GM21528 (cell line): ENCODE measurements at regions not wholly inside any gene's neighbourhood (a gene's known extent, or its start where the extent isn't known, plus 50 kb on each side); places are given as distances from the start of the nearest gene placed in this dataset.
"Not testable (repeated sequence)": the region's sequence is repeated elsewhere in the genome, so short reads cannot be mapped to it uniquely, and the experiment has no call there.

Experiments
- ATAC-seq: cut with Tn5 transposase; IDR thresholded peaks from one replicate; pipeline ENCODE4 v1.9.1; 2021; ENCODE audit warnings: mild to moderate bottlenecking, moderate library complexity; ENCODE audit not compliant: unreplicated experiment, low FRiP score

DNA sequence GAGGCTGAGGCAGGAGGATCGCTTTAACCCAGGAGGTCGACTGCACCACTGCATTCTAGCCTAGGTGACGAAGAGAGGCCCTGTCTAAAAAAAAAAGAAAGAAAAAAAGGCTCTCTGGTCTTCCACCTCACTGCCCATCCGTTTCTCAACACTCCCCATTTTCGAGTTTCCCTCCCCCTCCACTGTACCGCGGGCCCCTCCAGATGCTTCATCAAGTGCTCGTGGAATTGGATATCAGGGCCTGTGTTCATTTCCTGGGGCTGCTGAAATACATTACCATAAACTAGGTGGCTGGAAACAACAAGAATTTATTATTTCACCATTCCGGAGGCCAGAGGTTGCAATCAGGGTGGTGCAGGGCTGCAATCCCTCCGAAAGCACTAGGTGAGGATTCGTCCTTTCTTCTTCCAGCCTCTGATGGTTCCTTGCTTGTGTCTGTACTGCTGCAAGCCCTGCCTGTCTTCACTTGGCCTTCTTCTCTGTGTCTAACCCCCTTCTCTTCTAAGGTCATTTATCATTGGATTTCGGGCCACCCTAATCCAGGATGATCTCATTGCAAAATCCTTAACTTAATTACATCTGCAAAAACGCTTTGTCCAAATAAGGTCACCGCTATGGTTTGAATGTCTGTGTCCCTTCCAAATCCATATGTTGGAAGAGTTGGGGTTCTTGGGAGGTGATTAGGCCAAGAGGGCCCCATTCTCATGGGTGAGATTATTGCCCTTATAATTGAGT is 135.1 kb downstream of the CRLF3 start:
- not testable (repeated sequence) for ATAC-seq

DNA sequence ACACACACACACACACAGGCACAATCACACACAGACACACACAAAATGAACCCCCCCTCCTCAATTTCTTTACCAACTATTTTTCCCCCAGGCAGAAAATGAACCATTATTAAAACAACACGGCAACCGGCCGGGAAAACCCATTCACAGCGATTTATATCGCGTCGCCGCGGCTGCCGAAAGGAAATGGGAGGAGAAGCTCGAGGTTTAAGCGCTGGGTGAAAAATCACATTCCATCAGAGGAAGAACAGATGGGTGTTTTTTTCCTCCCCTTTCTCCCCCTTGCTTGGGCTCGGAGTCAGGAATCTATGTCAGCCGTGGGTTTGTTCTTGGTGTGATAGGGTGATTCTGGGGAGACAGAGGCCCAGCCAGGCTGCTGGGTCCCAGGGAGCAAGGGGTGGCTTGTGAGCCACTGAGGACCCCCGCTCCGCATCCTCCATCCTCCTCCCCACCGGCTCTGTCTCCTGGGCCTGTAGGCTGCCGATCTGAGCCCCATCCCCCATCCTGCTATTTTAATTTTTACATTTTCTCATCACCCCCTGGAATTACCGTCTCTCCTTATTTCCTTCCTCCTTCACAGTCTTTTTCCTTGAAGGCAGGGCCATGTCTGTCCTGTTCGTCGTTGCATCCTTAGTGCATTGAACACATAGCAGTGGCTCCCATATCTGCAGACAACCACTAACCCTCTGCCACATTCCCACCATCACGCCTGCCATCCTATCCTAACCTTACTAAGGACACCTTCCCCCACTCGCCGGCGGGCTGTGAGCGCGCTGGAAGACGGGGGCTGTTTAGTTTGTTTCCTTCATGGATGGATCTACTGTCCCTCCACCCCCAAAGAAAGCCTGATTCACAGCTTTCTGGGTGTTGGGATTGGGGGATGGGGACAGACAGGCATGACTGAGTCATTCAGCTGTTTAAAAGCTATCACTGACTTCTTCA is 137.7 kb downstream of the CRLF3 start:
- not testable (repeated sequence) for ATAC-seq

DNA sequence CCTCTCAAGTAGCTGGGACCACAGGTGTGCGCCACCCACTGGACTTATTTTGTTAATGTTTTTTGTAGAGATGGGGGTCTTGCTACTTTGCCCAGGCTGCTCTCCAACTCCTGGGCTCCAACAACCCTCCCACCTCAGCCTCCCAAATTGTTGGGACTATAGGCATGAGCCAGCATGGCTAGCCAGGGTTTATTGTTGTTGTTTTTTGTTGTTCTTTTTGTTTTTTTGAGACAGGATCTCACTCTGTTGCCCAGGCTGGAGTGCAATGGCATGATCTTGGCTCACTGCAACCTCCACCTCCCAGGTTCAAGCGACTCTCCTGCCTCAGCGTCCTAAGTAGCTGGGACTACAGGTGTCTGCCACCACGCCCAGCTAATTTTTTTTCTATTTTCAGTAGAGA is 142.2 kb downstream of the CRLF3 start:
- ATAC-seq, result not testable (repeated sequence)

DNA sequence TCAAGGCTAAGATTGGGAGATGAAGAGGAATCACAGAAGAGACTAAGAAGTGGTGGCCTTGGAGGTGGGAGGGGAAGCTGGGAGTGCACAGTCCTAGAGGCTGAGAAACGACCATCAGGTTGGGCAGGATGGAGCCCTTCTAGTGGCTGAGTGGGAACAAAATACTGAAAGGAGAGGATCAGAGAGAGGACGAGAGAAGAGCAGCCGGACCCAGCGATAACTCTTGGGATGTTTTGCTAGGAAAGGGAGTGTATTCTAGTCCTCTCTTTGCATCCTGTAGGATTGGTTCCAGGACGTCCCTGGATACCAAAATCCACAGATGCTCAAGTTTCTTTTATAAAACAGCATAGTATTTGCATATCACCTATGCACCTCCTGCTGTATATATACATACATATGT is 143.8 kb downstream of the CRLF3 start:
- not testable (repeated sequence) for ATAC-seq

DNA sequence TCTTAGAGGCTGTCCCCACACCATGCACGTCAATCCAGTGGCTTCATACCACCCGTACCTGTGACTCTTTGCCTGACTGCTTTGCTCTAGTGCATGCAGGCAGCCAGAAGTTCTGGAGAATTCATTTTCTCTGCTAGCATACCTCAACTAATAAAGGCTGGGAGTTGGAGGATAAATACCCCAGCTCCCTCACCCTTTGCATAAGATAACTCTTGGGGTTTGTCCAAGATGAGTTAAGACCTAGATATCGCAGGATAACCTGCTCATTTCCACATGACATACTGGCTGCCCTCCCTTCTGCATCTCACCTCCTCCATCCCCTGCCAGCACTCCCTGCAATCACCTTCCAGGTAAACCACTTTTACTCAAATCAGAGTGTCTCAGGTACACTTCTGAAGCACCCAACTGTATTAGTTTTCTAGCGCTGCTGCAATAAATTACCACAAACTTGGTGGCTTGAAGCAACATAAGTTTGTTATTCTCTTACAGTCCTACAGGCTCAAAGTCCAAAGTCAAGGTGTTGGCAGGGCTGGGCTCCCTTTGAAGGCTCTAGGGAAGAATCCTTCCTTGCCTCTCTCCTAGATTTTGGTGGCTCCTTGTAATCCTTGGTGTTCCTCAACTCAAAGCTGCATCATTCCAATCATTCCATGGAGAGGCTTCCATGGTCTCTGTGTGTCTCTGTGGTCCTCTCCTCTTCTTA is 146.8 kb downstream of the CRLF3 start:
- ATAC-seq, result no peak

DNA sequence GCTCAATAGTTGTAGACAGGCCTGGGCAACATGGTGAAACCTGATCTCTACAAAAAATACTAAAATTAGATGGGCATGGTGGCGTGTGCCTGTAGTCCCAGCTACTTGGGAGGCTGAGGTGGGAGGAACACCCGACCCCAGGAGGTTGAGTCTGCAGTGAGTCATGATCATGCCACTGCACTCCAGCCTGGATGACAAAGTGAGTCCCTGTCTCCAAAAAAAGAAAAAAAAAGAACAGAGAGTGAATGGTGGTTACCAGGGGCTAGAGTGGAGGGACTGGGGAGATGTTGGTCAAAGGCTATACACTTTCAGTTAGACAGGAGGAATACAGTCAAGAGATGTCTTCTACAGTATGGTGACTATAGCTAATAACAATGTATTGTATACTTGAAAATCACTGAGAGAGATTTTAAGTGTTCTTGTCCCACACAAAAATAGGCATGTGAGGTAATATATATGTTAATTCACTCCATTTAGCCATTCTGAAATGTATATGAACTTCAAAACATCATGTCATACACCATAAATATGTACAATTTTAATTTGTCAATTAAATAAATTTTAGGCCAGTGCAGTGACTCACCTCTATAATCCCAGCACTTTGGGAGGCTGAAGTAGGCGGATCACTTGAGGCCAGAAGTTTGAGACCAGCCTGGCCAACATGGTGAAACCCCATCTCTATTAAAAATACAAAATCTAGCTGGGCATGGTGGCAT is 148.6 kb downstream of the CRLF3 start:
- ATAC-seq, result not testable (repeated sequence)

DNA sequence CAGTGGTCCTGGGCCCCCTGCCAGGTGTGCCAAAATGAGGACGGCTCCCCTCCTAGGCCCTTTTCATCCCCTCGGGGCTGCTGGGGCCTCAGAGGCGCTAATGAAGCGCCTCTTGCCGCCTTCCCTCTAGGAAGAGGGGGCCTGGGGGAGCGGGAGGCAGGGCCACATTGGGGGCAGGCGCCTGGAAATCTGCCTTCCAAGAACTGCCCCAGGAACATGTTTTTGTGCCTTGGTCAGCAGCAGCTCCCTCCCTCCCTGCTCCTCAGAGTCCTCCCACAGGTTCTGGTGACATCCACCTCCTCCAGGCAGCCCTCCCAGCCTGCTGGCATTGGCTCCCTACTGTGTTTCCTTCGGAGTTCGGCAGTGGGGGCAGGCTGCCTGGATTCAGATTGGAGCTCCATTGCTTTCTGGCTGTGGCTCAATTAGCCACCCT is 155.3 kb downstream of the CRLF3 start:
- not testable (repeated sequence) for ATAC-seq

DNA sequence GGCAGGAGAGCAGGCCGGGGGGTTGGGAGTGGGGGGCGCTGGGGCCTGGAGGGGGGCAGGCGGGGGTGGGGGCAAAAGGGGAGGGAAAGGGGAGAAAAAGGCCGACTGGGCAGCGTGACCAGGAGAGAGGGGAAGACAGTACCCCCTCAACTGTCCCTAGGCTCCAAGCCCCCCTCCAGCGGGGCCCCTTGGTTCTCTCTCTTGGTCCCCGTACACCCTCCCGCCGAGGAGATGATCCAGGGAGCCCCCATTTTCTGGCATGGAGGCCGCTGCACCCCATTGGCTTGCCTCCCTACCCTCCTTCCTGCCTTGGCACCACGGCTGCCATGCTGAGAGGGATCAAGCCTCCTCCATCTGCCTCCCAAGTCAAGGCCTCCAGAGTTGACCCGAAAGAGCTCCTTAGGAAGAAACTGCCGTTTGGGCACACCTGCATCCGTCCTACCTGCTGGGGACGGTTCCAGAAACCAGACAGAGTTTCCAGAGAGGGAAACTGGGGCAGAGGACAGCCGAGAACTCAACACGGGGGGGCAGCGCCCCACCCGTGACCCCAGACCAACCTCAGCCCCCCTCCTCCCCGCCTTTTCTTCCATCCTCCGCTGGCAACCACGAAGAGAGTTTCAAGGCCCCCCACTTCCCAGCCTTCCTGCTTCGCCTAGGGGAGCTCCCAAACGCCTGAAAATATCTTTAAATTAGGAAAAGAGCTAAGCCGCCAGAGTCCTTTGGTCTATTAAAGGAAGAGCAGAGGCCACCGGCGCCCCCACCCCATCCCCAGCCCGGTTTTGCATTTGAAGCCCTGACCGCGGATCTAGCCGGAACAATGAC is 155.9 kb downstream of the CRLF3 start:
- not testable (repeated sequence) for ATAC-seq

DNA sequence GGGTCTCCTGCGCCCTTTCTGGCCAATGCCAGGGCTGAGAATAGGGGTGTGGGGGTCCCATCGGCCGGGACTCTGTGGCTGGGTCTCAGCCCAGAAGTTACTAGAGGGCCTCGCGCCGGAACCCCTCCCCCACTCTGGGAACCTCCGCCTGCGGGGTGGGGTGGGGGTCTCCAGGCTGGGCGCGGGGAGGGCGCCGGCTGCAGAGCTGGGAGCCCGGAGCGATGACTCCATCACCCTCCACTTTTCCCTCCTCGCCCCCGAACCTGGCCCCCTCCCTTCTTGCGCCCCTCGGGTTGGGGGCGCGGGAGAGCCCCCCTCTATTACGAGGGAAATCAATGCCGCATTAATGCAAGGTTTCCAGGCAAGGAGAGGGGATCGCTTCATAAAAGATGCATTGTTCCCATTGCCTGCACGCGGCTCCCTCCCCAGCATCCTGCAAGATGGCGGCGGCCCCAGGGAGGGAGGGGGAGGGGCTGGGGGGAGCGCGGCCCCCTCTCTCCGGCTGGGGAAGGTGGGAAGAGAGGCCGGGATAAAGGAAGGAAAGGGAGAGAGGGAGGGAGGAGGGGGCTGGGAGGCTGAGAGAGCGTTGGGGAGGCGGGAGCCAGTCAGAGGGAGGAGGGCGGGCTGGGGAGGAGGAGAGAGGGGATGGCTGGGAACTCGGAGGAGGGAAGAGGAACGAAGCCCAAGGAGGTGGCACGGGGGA is 156.7 kb downstream of the CRLF3 start:
- ATAC-seq, result not testable (repeated sequence)

DNA sequence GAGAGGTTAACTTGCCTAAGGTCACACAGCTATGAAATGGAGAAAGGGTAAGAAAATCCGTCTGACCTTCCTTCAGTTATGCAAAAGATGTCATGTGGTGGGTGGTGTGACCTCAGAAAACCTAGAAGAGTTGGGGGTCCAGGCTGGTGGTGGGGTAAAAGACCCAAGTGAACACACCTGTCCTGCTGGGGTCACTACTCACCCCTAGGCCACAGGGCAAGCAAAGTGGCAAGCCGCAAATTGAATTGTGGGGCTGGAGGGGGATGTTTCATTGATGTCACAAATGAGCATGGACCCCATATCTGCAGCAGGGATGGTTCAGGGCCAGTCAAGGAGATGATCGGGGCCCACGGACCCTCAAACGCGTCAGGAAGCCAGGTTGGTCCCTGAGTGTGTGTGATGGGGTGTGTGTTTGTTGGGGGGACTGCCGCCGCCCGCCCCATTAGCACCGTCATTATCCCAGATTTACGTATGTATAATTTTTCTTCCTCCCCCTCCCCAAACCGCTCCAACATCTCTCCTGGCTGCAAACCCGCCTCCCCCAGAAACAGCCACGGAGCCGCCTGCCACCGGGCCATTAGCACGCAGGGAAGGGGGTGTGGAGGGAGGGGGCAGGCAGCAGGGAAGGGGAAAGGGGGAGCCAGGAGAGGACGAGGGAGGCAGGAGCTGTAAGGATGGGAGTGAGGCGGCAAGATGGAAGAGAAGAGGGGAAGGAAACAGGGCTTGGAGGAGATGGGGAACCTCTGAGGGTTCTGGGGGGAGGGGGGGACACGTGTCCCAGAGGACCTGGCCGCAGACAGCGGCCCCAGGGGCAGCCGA is 157.4 kb downstream of the CRLF3 start:
- ATAC-seq, result not testable (repeated sequence)

DNA sequence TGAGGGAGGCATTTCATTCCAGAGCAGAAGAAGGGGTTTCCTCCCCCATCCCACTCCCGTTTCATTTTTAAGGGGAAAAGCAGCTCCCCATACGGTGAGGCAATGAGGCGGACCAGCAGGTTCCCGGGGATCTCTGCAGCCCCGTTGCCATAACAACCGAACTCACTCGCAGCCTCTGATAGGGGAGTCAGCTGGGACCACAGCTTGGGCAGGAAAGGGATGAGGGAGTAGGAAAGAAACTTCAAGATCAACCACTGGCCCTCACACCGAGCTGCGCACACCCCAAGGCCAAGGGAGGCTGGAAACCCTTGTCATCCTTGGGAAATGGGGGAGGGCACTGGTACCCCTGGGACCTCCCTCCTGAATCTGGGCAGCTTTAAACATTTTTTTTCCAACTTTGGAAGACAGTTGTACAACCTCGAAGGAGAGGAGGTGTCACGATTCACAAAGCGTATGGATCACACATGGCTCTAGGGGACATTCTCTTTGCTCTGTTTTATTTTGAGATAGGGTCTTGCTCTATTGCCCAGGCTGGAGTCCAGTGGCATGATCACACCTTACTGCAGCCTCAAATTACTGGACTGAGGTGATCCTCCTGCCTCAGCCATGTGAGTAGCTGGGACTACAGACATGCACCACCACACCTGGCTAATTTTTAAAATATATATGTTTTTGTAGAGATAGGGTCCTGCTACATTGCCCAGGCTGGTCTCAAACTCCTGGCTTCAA is 160.6 kb downstream of the CRLF3 start:
- ATAC-seq, result not testable (repeated sequence)

DNA sequence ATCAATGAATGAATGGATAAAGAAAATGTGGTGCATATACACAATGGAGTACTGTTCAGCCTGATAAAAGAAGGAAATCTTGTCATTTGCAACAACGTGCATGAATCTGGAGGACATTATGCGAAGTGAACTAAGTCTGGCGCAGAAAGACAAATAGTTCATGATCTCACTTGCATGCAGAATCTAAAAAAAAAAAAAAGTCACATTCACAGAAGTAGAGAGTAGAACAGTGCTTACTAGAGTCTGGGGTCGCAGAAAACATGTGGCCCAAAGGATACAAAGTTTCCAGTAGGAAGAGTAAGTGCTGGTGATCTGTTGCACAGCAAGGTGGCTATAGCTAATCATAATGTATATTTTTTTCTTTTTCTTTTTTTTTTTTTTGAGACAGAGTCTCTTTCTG is 167.3 kb downstream of the CRLF3 start:
- ATAC-seq, result not testable (repeated sequence)

DNA sequence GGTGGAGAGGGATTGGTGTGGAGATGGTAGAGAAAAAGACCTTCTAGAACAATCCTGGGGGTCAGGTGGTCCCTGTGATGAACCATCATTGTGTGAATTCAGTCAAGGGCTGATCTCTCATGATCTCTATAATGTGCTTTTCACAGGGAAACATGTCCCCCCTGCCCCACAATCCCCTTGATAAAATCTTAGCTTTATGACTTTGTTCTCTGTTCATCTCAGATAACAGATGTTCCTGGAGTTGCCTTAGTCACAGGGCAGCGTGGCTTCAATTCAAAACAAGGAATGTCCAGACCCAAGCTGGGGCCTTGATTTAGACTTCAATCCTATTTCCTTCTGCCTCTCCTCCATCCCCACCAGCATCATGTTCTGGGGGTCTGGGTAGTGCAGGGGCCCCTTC is 171.5 kb downstream of the CRLF3 start:
- ATAC-seq, result not testable (repeated sequence)

DNA sequence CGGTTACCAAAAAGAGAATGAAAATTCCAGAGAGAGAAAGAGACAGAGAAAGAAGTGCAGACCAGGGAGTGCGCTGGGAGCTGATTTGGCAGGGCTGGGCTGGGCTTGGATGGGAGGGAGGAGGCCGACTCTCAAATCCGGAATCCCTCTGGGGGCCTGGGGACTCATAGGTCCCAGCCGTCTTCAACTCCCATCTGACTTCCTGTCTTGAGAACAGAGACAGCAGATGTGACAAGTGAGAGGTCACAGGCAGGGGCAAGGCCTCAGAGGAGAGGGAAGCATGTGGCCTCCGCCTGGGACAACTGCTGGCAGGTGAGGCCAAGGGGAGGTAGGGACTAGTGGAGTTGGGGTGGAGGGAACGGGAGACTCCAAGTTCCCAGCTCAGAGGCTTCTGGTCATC is 172.9 kb downstream of the GOSR1 start:
- ATAC-seq, result not testable (repeated sequence)

DNA sequence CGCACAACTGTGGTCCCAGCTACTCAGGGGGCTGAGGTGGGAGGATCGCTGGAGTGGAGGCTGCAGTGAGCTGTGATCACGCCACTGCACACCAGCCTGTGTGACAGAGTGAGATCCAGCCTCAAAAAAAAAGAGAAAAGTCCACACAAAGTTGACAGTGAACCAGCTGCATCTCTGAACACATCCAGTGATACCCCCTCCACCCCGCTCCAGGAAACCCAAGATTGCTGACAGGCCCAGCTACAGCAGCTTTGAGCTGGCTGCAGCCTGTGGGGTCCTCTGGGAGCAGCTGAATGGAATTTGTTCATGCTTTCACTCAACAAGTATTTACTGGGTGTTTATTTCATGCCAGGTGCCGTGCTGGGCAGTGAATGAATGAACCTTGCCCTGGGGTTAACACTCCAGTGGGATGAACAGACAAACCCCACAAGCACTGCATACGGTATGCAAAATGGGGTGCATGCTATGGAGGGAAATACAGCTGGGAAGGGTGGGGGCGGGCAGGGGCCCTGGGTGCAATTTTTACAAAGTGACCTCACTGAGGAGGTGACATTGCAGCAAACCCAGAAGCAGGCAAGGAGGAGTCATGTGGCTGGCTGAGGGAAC is 170.9 kb downstream of the GOSR1 start:
- not testable (repeated sequence) for ATAC-seq

DNA sequence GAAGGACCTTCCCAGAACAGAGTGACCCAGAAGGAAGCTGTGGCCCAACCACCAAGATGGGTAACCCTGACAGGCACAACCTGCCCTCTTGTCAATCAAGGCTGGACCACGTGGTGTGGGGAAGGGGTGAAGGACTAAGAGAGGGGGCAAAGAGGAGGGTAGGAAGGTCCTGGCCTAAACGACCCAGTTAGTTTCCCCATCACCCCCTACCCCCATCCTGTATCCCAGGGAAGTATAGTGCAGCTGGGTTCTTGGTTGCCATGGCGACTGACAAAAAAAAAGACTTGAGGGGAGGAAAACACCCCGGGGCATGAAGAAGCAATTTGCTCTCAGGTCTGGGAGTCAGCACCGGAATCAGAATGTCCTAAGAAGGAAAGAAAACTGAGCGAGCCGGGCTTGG is 168.7 kb downstream of the GOSR1 start:
- ATAC-seq, result not testable (repeated sequence)

DNA sequence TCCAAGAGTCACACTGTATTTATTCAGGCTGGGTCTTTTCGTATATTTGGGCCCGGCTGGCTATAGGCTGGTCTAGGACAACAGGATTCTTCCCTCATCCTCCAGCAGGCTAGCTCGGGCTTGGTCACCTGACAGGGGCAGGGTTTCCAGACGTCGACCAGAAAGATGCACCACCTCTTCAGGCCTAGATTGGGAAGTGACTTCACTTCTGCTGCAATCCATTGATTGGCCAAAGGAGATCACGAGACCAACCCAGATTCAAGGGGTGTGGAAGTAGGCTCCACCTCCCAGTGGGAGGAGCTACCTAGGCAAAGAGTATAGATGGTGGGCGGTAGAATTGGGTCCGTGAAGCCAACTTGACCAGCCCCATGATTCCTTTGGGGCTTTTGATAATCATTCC is 167.5 kb downstream of the GOSR1 start:
- not testable (repeated sequence) for ATAC-seq
